Activated CD4-positive, alpha-beta T cell treated with anti-CD3 and anti-CD28 coated beads, Interleukin-2, amount 10 ng/mL, durations not matched to agents 24 days and 14 days (primary cell): ENCODE measurements at regions not wholly inside any gene's neighbourhood (a gene's known extent, or its start where the extent isn't known, plus 50 kb on each side); places are given as distances from the start of the nearest gene placed in this dataset.
"Not testable (repeated sequence)": the region's sequence is repeated elsewhere in the genome, so short reads cannot be mapped to it uniquely, and the experiment has no call there.

ENCODE experiments used
- DNase-seq: peaks from one replicate; pipeline ENCODE4 v3.0.0; 2022
- H3K27ac Mint-ChIP-seq: one replicate; pipeline ENCODE4 v1.8.0; 2022; ENCODE audit warnings: mild to moderate bottlenecking, mixed read lengths
- H3K27me3 Mint-ChIP-seq: one replicate; pipeline ENCODE4 v1.8.0; 2022; ENCODE audit warnings: mixed read lengths
- H3K36me3 Mint-ChIP-seq: one replicate; pipeline ENCODE4 v1.8.0; 2022; ENCODE audit warnings: low read depth, mild to moderate bottlenecking, mixed read lengths
- H3K4me1 Mint-ChIP-seq: one replicate; pipeline ENCODE4 v1.8.0; 2021; ENCODE audit warnings: mixed read lengths
- H3K4me3 Mint-ChIP-seq: one replicate; pipeline ENCODE4 v1.8.0; 2022; ENCODE audit warnings: mild to moderate bottlenecking, moderate library complexity, mixed read lengths
- H3K9me3 Mint-ChIP-seq: one replicate; pipeline ENCODE4 v1.8.0; 2021; ENCODE audit warnings: mixed read lengths
- intact Hi-C: fragments of 100-400 bp; cut with micrococcal nuclease; formaldehyde crosslinking; loops from one replicate; pipeline ENCODE4 v1.15.1; 2023

DNA sequence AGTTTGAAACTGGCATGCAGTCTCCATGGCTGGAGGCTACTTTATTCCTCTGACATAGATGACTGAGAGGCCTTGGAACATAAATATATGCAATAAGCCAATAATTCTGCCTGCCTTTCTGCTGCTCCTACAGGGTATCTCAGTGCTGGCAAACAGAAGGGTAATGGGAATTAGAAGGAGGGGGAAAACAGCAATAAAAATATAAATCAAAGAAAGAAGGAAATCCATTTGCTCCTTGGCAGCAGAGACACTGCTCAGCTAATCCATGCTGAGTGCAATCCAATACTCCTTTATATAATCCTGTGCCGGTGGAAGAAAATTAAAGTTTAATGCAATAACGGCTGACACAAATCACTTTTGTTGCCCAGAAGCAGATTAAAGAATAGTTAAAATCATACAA, 478.9 kb downstream of the SPATA31D1 start:
- Mint-ChIP-seq H3K27ac (no peak overlapping the region), H3K27me3 (no peaks in the 10 kb centered on the region), H3K4me3 (no peak overlapping the region), H3K36me3 (no peaks in the 10 kb centered on the region), H3K9me3 (no peaks in the 10 kb centered on the region), H3K4me1 (no peaks in the 10 kb centered on the region)
- intact Hi-C loops: no loop called here
- no peak for DNase-seq

DNA sequence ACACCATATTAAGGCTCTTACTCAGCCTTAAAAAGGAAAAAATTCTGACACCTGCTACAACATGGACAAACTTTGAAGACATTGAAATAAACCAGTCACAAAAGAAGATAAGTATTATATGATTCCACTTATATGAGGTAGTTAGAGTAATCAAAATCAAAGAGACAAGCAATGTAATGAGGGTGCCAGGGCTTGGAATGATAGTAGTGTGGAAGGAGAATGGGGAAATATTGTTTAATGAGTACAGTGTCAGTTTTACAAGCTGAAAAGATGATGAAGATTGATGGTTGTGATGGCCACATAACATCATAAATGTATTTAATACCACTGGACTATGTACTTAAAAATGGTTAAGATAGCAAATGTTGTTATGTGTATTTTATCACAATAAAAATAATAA, 485.7 kb downstream of the SPATA31D1 start:
- Mint-ChIP-seq H3K4me1 (no peaks in the 10 kb centered on the region), H3K27ac (no peak overlapping the region), H3K4me3 (no peak overlapping the region), H3K27me3 (no peaks in the 10 kb centered on the region), H3K36me3 (no peaks in the 10 kb centered on the region), H3K9me3 (no peaks in the 10 kb centered on the region)
- intact Hi-C loops: no loop called here
- no peak for DNase-seq

- H3K4me1 Mint-ChIP-seq: no peaks in the 10 kb centered on the region
- no peaks in the 10 kb centered on the region for H3K27me3 Mint-ChIP-seq
- no peaks in the 10 kb centered on the region for H3K36me3 Mint-ChIP-seq
- intact Hi-C loops: no loop called here
- H3K4me3 Mint-ChIP-seq: no peak overlapping the region
- DNase-seq: no peak
- no peak overlapping the region for H3K27ac Mint-ChIP-seq
- no peaks in the 10 kb centered on the region for H3K9me3 Mint-ChIP-seq
Measured at GRCh38 chr9:82475584-82476301, 487.2 kb downstream of the SPATA31D1 start.

GRCh38 chr9:82480921-82481320, 492.3 kb downstream of the SPATA31D1 start:
- intact Hi-C loops: no loop called here
- no peak overlapping the region for H3K27ac Mint-ChIP-seq
- no peaks in the 10 kb centered on the region for H3K27me3 Mint-ChIP-seq
- DNase-seq: no peak
- no peak overlapping the region for H3K4me3 Mint-ChIP-seq
- no peaks in the 10 kb centered on the region for H3K9me3 Mint-ChIP-seq
- no peaks in the 10 kb centered on the region for H3K4me1 Mint-ChIP-seq
- no peaks in the 10 kb centered on the region for H3K36me3 Mint-ChIP-seq

DNA sequence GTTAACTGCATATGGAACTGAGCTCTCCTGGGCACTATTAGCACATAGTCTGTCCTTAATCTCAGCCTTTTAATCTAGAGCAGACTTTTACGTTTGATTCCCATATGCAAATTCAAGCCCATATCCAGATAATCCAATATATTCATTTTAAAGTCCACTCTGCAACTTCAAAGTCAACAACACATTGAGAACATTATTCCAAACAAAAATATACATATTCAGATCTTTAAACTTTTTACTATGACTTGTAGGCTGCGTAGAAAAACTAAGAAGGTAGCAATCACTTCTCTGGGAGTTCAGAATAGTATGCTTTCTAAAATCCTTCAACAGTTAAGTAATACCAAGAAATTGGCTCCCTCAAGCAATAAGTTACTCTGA, 499.4 kb downstream of the SPATA31D1 start:
- intact Hi-C loops: no loop called here
- no peaks in the 10 kb centered on the region for H3K9me3 Mint-ChIP-seq
- H3K27ac Mint-ChIP-seq: no peak overlapping the region
- no peak overlapping the region for H3K4me3 Mint-ChIP-seq
- DNase-seq: no peak
- H3K4me1 Mint-ChIP-seq: no peaks in the 10 kb centered on the region
- no peaks in the 10 kb centered on the region for H3K36me3 Mint-ChIP-seq
- no peaks in the 10 kb centered on the region for H3K27me3 Mint-ChIP-seq

GRCh38 chr9:82488313-82489200, 500.0 kb downstream of the SPATA31D1 start:
- intact Hi-C loops: no loop called here
- Mint-ChIP-seq H3K27ac (no peak overlapping the region), H3K27me3 (no peaks in the 10 kb centered on the region), H3K9me3 (no peaks in the 10 kb centered on the region), H3K36me3 (no peaks in the 10 kb centered on the region), H3K4me1 (no peaks in the 10 kb centered on the region), H3K4me3 (no peak overlapping the region)
- DNase-seq: no peak

DNA sequence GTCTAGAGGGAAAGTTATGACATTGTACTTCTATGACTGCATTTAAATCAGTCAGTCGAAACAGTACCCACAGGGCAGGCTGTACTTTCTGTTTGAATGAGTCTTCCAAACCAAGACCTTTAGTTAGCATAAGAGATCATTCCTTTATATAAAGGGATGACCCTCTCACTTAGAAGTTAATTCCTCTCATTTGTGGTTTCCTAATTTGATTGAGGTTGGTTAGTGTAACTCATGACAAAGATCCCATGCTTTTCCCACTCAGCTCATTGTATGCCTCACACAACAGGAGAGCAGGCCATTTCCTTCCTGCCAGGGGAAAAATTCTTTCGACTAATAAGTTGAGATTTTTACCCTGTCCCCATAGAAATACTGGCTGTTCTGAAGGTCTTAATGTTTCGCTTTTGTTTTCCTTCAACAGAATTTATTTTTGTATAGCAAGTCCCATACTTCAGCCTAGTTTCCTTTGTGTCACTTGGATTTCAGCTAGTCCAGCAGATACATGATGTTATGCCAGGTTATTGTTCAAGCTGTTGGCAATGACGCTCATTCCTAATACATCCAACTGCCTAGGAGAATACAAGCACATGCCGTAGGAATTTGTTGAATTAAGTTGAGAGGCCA, 500.7 kb downstream of the SPATA31D1 start:
- H3K4me3 Mint-ChIP-seq: no peak overlapping the region
- no peaks in the 10 kb centered on the region for H3K4me1 Mint-ChIP-seq
- no peak for DNase-seq
- intact Hi-C loops: no loop called here
- H3K27ac Mint-ChIP-seq: no peak overlapping the region
- no peaks in the 10 kb centered on the region for H3K9me3 Mint-ChIP-seq
- no peaks in the 10 kb centered on the region for H3K27me3 Mint-ChIP-seq
- H3K36me3 Mint-ChIP-seq: no peaks in the 10 kb centered on the region

- intact Hi-C loops: no loop called here
- no peak overlapping the region for H3K4me3 Mint-ChIP-seq
- H3K27me3 Mint-ChIP-seq: no peaks in the 10 kb centered on the region
- DNase-seq: no peak
- H3K9me3 Mint-ChIP-seq: no peaks in the 10 kb centered on the region
- H3K4me1 Mint-ChIP-seq: no peaks in the 10 kb centered on the region
- no peak overlapping the region for H3K27ac Mint-ChIP-seq
- H3K36me3 Mint-ChIP-seq: no peaks in the 10 kb centered on the region
Measured at GRCh38 chr9:82490019-82490499, 501.5 kb downstream of the SPATA31D1 start.

- H3K9me3 Mint-ChIP-seq, H3K4me3 Mint-ChIP-seq, H3K4me1 Mint-ChIP-seq, intact Hi-C loops, DNase-seq, H3K36me3 Mint-ChIP-seq, H3K27ac Mint-ChIP-seq, H3K27me3 Mint-ChIP-seq: not testable (repeated sequence)
Measured at GRCh38 chr9:82490821-82491220, 502.2 kb downstream of the SPATA31D1 start.

DNA sequence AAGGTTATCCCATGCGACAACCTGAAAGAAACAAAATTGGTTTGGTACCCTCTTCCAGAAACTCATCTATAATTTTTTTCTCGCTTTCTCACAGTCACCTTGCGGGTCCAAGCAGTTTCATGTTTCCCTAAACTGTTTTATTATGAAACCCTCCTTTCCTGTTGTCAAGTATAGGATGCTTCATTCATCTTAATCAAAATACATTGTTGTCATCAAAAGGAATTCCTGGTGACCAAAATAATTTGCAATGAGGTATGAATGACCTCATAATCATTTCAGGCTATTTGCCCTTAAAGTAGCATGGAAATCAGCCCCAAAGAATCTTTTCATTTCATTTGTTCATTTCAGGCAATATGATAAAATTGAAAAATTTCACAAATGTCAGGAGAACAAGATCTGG, 503.0 kb downstream of the SPATA31D1 start:
- Mint-ChIP-seq H3K27me3 (no peaks in the 10 kb centered on the region), H3K4me3 (no peak overlapping the region), H3K9me3 (no peaks in the 10 kb centered on the region), H3K36me3 (no peaks in the 10 kb centered on the region), H3K4me1 (no peaks in the 10 kb centered on the region), H3K27ac (no peak overlapping the region)
- no peak for DNase-seq
- intact Hi-C loops: no loop called here

DNA sequence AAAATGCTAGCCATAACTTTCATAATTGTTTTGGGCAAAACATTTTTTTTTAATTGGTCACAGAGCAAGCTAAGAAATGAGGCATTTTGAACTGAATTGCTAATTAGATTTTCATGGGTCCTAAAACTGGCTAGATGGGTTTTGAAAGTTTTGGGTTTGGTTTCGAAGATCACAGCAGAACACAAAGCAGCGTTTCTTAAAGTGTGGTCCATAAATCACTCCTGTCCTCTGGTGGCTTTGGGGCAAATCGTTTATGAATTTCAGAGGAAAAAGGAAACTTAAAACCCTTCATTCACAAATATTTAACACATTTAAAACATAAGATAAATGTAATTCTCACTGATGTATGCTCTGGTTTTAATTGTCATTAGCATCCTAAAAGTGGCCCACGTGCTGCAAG, 503.7 kb downstream of the SPATA31D1 start:
- DNase-seq: no peak

GRCh38 chr9:82495884-82496777, 507.6 kb downstream of the SPATA31D1 start:
- DNase-seq: no peak
- no peaks in the 10 kb centered on the region for H3K9me3 Mint-ChIP-seq
- no peaks in the 10 kb centered on the region for H3K36me3 Mint-ChIP-seq
- intact Hi-C loops: no loop called here
- no peak overlapping the region for H3K4me3 Mint-ChIP-seq
- H3K4me1 Mint-ChIP-seq: no peaks in the 10 kb centered on the region
- H3K27me3 Mint-ChIP-seq: no peaks in the 10 kb centered on the region
- H3K27ac Mint-ChIP-seq: no peak overlapping the region

More for the DNA sequence above, 503.7 kb downstream of the SPATA31D1 start:
- Mint-ChIP-seq H3K4me1 (no peaks in the 10 kb centered on the region), H3K27me3 (no peaks in the 10 kb centered on the region), H3K9me3 (no peaks in the 10 kb centered on the region), H3K36me3 (no peaks in the 10 kb centered on the region), H3K27ac (no peak overlapping the region), H3K4me3 (no peak overlapping the region)
- intact Hi-C loops: no loop called here

- H3K4me3 Mint-ChIP-seq: no peak overlapping the region
- H3K4me1 Mint-ChIP-seq: no peaks in the 10 kb centered on the region
- no peaks in the 10 kb centered on the region for H3K36me3 Mint-ChIP-seq
- H3K27me3 Mint-ChIP-seq: no peaks in the 10 kb centered on the region
- no peak for DNase-seq
- H3K27ac Mint-ChIP-seq: no peak overlapping the region
- no peaks in the 10 kb centered on the region for H3K9me3 Mint-ChIP-seq
- intact Hi-C loops: no loop called here
Measured at GRCh38 chr9:82498541-82499317, 510.2 kb downstream of the SPATA31D1 start.
